ENCODE measurements at regions not wholly inside any gene's neighbourhood (a gene's known extent, or its start where the extent isn't known, plus 50 kb on each side); places are given as distances from the start of the nearest gene placed in this dataset.
A peak's percentile ranks its signal among the peaks of the same experiment; 100 is the strongest.
"Not testable (repeated sequence)": the region's sequence is repeated elsewhere in the genome, so short reads cannot be mapped to it uniquely, and the experiment has no call there.

GRCh38 chr3:73192036-73192738 is 130.7 kb downstream of the EBLN2 start:
- no peaks in the 10 kb centered on the region for H3K36me3 ChIP-seq (replicated peaks; ENCODE audit: insufficient read depth, low read depth)
- H3K9me2 ChIP-seq (replicated peaks; ENCODE audit: insufficient read depth), result no peaks in the 10 kb centered on the region
- H3K4me2 ChIP-seq, result no peak overlapping the region
- H4K20me1 ChIP-seq (ENCODE audit: insufficient read depth, poor library complexity, severe bottlenecking), result no peaks in the 10 kb centered on the region
- 78% methylated on average over 7 of the region's 7 CpGs for WGBS (ENCODE audit: low lambda C conversion rate, missing lambda C conversion rate)
- H3K4me3 ChIP-seq, result no peak overlapping the region
- no peak overlapping the region for H2AFZ ChIP-seq
- H3K79me2 ChIP-seq, result no peaks in the 10 kb centered on the region
- no peaks in the 10 kb centered on the region for H3K9me3 ChIP-seq (ENCODE audit: low read depth)
- no peaks in the 10 kb centered on the region for H3K4me1 ChIP-seq (ENCODE audit: insufficient read depth)
- peak; percentile 4 for DNase-seq (ENCODE audit: low spot score)
- no peak overlapping the region for H3K27ac ChIP-seq
- TF ChIP-seq CTCF (IDR thresholded peaks at IDR 0.05; ENCODE audit: poor library complexity), result peak; percentile 11
- TF ChIP-seq EZH2 (IDR thresholded peaks at IDR 0.05; ENCODE audit: borderline replicate concordance), result no peak
- no peak for TF ChIP-seq EZH2phosphoT487 (IDR thresholded peaks at IDR 0.05; ENCODE audit: low read depth, severe bottlenecking, unreplicated experiment)
- no peaks in the 10 kb centered on the region for H3K27me3 ChIP-seq

GRCh38 chr3:73193943-73194342 is 132.5 kb downstream of the EBLN2 start:
- H3K4me1 ChIP-seq (ENCODE audit: insufficient read depth); H3K36me3 ChIP-seq (replicated peaks; ENCODE audit: insufficient read depth, low read depth); H3K27me3 ChIP-seq; H4K20me1 ChIP-seq (ENCODE audit: insufficient read depth, poor library complexity, severe bottlenecking); H3K79me2 ChIP-seq; H3K27ac ChIP-seq; H3K4me2 ChIP-seq; H3K4me3 ChIP-seq; H3K9me2 ChIP-seq (replicated peaks; ENCODE audit: insufficient read depth); DNase-seq (ENCODE audit: low spot score); H3K9me3 ChIP-seq (ENCODE audit: low read depth); H2AFZ ChIP-seq: not testable (repeated sequence)
- WGBS (ENCODE audit: low lambda C conversion rate, missing lambda C conversion rate), result 96% methylated on average over 5 of the region's 5 CpGs

GRCh38 chr3:73197187-73197586 is 135.7 kb downstream of the EBLN2 start:
- TF ChIP-seq EZH2 (IDR thresholded peaks at IDR 0.05; ENCODE audit: borderline replicate concordance) (no peak), EZH2phosphoT487 (IDR thresholded peaks at IDR 0.05; ENCODE audit: low read depth, severe bottlenecking, unreplicated experiment) (no peak), CTCF (IDR thresholded peaks at IDR 0.05; ENCODE audit: poor library complexity) (no peak)
- Histone ChIP-seq H3K36me3 (replicated peaks; ENCODE audit: insufficient read depth, low read depth) (no peaks in the 10 kb centered on the region), H3K4me2 (no peak overlapping the region), H3K27me3 (no peaks in the 10 kb centered on the region), H3K79me2 (no peaks in the 10 kb centered on the region), H3K4me3 (no peak overlapping the region), H2AFZ (no peak overlapping the region), H3K4me1 (ENCODE audit: insufficient read depth) (no peaks in the 10 kb centered on the region), H3K27ac (no peak overlapping the region), H4K20me1 (ENCODE audit: insufficient read depth, poor library complexity, severe bottlenecking) (no peaks in the 10 kb centered on the region), H3K9me2 (replicated peaks; ENCODE audit: insufficient read depth) (no peaks in the 10 kb centered on the region), H3K9me3 (ENCODE audit: low read depth) (no peaks in the 10 kb centered on the region)
- WGBS (ENCODE audit: low lambda C conversion rate, missing lambda C conversion rate), result 98% methylated on average over 5 of the region's 5 CpGs
- no peak for DNase-seq (ENCODE audit: low spot score)

- DNase-seq (ENCODE audit: low spot score), result no peak
- 88% methylated on average over 2 of the region's 2 CpGs for WGBS (ENCODE audit: low lambda C conversion rate, missing lambda C conversion rate)
- Histone ChIP-seq H4K20me1 (ENCODE audit: insufficient read depth, poor library complexity, severe bottlenecking) (no peaks in the 10 kb centered on the region), H2AFZ (no peak overlapping the region), H3K79me2 (no peaks in the 10 kb centered on the region), H3K4me2 (no peak overlapping the region), H3K4me1 (ENCODE audit: insufficient read depth) (no peaks in the 10 kb centered on the region), H3K9me3 (ENCODE audit: low read depth) (no peaks in the 10 kb centered on the region), H3K9me2 (replicated peaks; ENCODE audit: insufficient read depth) (no peaks in the 10 kb centered on the region), H3K27ac (no peak overlapping the region), H3K4me3 (no peak overlapping the region), H3K27me3 (no peaks in the 10 kb centered on the region), H3K36me3 (replicated peaks; ENCODE audit: insufficient read depth, low read depth) (no peaks in the 10 kb centered on the region)
- no peak for TF ChIP-seq EZH2phosphoT487 (IDR thresholded peaks at IDR 0.05; ENCODE audit: low read depth, severe bottlenecking, unreplicated experiment)
- no peak for TF ChIP-seq CTCF (IDR thresholded peaks at IDR 0.05; ENCODE audit: poor library complexity)
- no peak for TF ChIP-seq EZH2 (IDR thresholded peaks at IDR 0.05; ENCODE audit: borderline replicate concordance)
Observed at GRCh38 chr3:73203101-73203500, 141.6 kb downstream of the EBLN2 start.
